Omental fat pad (tissue), 3 donors: ENCODE measurements at regions not wholly inside any gene's neighbourhood (a gene's known extent, or its start where the extent isn't known, plus 50 kb on each side); places are given as distances from the start of the nearest gene placed in this dataset.

Experiments used
- ATAC-seq: fragments of 150-250 bp; one replicate; pipeline ENCODE4 v1.9.1; 2016; ENCODE audit warnings: mild to moderate bottlenecking, moderate library complexity; ENCODE audit not compliant: low FRiP score
- DNase-seq: peaks from one replicate; pipeline ENCODE4 v3.0.0-alpha.2; 2019; ENCODE audit warnings: low spot score
- TF ChIP-seq, protein P1 (sequence below), 3 donors: fragments of 450-650 bp; IDR thresholded peaks; one replicate each; pipeline ENCODE4 v1.5.1; 2016 to 2017; ENCODE audit warnings: antibody characterized with exemption in 3 of 3, mild to moderate bottlenecking in 3 of 3, moderate library complexity in 2 of 3

DNA sequence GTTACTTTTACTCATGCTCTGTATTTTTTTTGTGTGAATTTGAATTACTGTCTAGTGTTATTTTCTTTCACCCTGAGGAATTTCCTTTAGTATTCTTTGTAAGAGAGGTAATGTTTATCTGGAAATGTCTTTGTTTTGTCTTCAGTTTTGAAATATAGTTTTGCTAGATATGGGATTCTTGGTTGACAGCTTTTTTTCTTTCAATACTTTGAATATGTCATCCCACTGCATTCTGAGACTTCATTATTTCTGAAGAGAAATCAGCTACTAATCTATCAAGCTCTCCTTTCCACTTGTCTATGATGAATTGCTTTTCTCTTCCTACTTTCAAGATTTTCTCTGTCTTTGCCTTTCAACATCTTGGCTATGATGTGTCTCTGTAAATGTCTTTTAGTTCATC lies 217.0 kb upstream of the CASK start:
- TF ChIP-seq, protein P1, sequence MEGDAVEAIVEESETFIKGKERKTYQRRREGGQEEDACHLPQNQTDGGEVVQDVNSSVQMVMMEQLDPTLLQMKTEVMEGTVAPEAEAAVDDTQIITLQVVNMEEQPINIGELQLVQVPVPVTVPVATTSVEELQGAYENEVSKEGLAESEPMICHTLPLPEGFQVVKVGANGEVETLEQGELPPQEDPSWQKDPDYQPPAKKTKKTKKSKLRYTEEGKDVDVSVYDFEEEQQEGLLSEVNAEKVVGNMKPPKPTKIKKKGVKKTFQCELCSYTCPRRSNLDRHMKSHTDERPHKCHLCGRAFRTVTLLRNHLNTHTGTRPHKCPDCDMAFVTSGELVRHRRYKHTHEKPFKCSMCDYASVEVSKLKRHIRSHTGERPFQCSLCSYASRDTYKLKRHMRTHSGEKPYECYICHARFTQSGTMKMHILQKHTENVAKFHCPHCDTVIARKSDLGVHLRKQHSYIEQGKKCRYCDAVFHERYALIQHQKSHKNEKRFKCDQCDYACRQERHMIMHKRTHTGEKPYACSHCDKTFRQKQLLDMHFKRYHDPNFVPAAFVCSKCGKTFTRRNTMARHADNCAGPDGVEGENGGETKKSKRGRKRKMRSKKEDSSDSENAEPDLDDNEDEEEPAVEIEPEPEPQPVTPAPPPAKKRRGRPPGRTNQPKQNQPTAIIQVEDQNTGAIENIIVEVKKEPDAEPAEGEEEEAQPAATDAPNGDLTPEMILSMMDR (IDR thresholded peaks at IDR 0.05) = no peak
- DNase-seq (no peak), ATAC-seq (no peak)

DNA sequence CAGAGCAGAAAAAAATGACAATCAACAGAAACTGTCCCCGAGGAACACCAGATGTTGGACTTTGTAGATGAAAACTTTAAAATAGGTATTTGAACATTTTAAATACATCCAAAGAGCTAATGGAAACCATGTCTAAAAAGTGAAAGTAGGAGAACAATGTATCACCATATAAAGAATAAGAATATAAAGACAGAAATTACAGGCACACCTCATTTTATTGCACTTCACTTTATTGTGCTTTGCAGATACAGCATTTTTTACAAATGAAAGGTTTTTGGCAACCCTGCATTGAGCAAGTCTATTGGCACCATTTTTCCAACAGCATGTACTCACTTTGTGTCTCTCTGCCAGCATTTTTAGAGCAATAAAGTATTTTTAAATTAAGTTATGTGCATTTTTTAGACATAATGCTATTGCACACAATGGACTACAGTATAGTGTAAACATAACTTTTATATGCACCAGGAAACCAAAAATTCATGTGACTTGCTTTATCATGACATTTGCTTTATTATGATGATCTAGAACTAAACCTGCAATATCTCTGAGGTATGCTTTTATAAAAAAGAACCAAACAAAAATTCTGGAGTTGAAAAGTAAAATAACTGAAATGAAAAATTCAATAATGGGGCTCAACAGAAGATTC lies 212.4 kb upstream of the CASK start:
- TF ChIP-seq, protein P1 (IDR thresholded peaks at IDR 0.05) = no peak
- no peak for ATAC-seq
- no peak for DNase-seq

DNA sequence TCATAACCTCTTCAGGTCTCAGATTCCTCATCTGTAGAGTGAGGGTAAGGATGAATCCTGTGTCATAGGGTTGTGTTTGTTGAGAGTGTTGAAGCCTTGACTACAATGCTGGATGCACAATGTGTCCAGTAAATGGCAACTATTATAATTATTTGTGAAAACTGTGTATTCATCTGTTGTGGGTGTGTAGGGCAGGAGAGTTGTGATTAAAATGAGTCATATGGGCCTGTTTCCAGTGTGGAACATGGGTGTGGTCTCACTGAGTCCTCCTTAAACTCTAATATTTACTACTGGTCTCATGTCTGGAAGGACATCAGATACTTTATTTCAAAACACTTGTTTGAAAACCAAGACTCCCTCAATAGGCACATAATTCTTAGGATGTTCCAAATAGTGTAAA lies 208.5 kb upstream of the CASK start:
- TF ChIP-seq, protein P1 (IDR thresholded peaks at IDR 0.05) = no peak
- DNase-seq (no peak), ATAC-seq (peak; percentile 93)

DNA sequence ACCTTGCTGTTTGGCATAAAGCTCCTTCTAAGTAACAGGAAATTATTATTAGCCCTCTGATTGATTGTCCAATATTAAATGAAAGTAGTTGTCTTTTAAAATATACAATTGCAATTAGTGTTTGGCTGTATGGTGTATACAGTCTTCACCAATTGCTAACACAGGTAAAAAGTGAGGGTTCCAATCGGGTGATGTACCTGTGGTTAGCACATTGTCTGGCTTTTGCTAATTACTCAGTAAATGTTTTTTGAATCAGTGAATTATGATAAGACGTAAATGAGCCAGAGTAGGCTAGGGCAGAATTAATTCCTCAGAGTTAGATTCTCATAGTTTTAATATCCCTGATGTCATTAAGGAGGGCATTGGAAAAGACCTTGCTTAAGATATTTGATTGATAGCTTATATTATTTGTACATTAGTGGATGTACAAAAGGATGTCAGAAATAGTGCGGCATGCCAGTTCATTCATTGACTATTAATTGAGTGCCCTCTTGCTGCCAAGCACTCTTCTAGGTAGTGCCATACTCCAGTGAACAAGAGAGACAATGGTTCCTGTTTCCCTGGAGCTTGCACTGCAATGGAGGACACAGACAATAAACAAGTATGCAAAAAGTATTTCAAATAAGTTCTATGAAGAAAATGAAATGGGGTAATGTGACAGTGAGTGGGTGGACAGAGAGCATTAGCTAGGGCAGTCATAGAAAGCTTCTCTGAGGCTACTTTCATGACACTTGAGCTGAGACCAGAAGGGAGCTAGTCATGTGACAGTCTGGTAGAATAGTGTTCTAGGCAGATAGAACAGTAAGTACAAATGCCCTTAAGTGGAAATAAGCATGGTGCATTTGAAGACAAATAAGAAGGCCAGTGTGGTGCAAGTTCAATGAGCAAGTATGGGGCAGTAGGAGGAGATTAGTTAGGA lies 205.9 kb upstream of the CASK start:
- TF ChIP-seq, protein P1 (IDR thresholded peaks at IDR 0.05) = no peak
- no peak for ATAC-seq
- DNase-seq = no peak

DNA sequence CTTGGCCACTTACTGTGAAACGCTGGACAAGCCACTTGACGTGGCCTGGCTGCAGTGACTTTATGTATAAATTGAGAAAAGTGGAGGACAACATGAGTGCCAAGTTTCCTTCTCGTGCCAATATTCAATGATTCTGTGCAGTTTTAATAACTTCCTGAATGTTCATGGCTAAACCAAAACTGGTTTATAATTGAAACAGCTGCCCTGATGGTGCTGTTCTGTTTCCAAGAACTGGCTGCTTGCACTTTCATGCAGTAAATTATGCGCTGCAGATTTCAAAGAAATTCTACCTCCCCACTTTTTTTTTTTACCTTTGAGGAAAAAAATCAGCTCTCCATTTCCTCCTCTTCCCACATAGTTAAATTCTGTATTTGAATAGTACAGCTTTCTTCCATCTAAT lies 205.2 kb upstream of the CASK start:
- ATAC-seq = no peak
- DNase-seq = no peak
- TF ChIP-seq, protein P1 (IDR thresholded peaks at IDR 0.05) = no peak

DNA sequence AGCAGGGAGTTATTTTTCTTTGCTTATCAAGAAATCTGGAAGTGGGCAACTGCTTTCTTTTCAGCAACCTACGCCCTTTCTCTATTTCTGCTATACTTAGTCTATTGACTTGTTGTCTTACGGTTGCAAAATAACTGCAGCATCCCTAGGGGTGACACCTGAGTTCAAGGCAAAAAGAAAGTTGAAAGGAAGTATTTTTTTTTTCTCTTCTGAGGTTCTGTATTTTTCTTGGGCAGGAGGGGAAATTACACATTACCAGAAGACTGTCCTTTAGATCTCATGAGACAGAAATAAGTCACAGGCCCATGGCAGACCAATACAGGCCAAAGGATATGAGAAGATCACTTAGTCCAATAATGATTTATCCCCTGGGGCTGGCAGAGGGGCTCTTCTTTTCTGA lies 204.7 kb upstream of the CASK start:
- ATAC-seq = no peak

More for the DNA sequence above, 204.7 kb upstream of the CASK start:
- TF ChIP-seq, protein P1 (IDR thresholded peaks at IDR 0.05) = no peak
- DNase-seq = no peak
